ENCODE measurements at regions not wholly inside any gene's neighbourhood (a gene's known extent, or its start where the extent isn't known, plus 50 kb on each side); places are given as distances from the start of the nearest gene placed in this dataset.

DNA sequence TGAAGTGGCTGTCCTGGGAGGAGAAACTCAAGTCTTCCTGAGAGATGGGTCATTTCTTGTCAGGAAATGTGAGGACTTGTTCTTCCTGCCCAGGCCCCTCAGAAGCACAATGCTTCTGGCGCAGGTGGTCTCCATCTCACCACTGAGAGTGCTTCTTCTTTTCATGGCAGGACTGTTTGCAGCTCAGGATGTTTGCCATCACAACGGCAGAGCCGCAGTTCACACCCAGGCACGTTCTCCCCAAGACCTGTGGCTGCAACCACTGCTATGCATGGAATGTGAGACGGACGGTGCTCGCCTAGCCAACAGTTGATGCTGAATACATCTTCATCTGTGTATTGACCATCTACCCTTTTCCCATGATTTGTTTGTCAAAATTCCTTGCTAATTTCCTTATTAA is 216.3 kb downstream of the GADD45G start:
- Histone ChIP-seq H3K4me3 (ENCODE audit: insufficient read depth, low read length, poor library complexity, severe bottlenecking) (no peak overlapping the region), H4K20me1 (ENCODE audit: low read depth, low read length) (no peaks in the 10 kb centered on the region), H3K27me3 (ENCODE audit: low read length) (no peaks in the 10 kb centered on the region), H3K9me3 (ENCODE audit: insufficient read depth, low read length) (no peaks in the 10 kb centered on the region), H3K9me2 (replicated peaks; ENCODE audit: insufficient read depth, low read length) (no peaks in the 10 kb centered on the region), H2AFZ (ENCODE audit: low read depth, low read length, severe bottlenecking) (no peak overlapping the region), H3K9ac (ENCODE audit: low read length) (no peak overlapping the region), H3K79me2 (ENCODE audit: insufficient read depth, low read length) (no peaks in the 10 kb centered on the region), H3F3A (ENCODE audit: insufficient read depth) (no peaks in the 10 kb centered on the region), H3K27ac (ENCODE audit: low read depth, low read length) (no peak overlapping the region), H3K4me2 (ENCODE audit: low read depth, low read length, poor library complexity, severe bottlenecking) (no peak overlapping the region), H3K36me3 (ENCODE audit: low read length) (no peaks in the 10 kb centered on the region)
- TF ChIP-seq, protein P1, sequence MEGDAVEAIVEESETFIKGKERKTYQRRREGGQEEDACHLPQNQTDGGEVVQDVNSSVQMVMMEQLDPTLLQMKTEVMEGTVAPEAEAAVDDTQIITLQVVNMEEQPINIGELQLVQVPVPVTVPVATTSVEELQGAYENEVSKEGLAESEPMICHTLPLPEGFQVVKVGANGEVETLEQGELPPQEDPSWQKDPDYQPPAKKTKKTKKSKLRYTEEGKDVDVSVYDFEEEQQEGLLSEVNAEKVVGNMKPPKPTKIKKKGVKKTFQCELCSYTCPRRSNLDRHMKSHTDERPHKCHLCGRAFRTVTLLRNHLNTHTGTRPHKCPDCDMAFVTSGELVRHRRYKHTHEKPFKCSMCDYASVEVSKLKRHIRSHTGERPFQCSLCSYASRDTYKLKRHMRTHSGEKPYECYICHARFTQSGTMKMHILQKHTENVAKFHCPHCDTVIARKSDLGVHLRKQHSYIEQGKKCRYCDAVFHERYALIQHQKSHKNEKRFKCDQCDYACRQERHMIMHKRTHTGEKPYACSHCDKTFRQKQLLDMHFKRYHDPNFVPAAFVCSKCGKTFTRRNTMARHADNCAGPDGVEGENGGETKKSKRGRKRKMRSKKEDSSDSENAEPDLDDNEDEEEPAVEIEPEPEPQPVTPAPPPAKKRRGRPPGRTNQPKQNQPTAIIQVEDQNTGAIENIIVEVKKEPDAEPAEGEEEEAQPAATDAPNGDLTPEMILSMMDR (IDR thresholded peaks at IDR 0.05; ENCODE audit: insufficient read depth, low read length, poor library complexity, severe bottlenecking), result no peak
- TF ChIP-seq EZH2phosphoT487 (conservative IDR thresholded peaks at IDR 0.05; ENCODE audit: low read length), result no peak

DNA sequence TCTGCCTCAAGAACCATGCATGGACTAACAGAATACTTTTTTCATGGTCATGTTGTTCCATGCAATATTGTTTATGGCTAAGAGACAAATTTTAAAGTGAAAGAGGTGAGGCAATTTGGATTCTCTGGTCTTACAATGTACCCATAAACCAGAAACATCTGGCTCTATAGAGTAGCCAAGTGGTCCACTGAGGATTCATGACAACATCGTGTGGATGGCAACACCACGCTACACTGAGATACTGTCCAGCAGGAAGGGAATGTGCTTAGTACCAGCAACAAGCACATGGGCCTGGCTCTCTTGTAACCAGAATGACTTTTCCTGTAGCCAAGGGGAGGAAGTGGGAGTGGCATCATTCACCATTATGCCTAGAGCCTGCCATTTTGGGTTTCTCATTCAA is 218.2 kb downstream of the GADD45G start:
- Histone ChIP-seq H3K4me2 (ENCODE audit: low read depth, low read length, poor library complexity, severe bottlenecking) (no peak overlapping the region), H3F3A (ENCODE audit: insufficient read depth) (no peaks in the 10 kb centered on the region), H3K9me3 (ENCODE audit: insufficient read depth, low read length) (no peaks in the 10 kb centered on the region), H3K4me3 (ENCODE audit: insufficient read depth, low read length, poor library complexity, severe bottlenecking) (no peak overlapping the region), H3K27me3 (ENCODE audit: low read length) (no peaks in the 10 kb centered on the region), H3K9me2 (replicated peaks; ENCODE audit: insufficient read depth, low read length) (no peaks in the 10 kb centered on the region), H2AFZ (ENCODE audit: low read depth, low read length, severe bottlenecking) (no peak overlapping the region), H3K79me2 (ENCODE audit: insufficient read depth, low read length) (no peaks in the 10 kb centered on the region), H4K20me1 (ENCODE audit: low read depth, low read length) (no peaks in the 10 kb centered on the region), H3K36me3 (ENCODE audit: low read length) (no peaks in the 10 kb centered on the region), H3K9ac (ENCODE audit: low read length) (no peak overlapping the region), H3K27ac (ENCODE audit: low read depth, low read length) (no peak overlapping the region)
- TF ChIP-seq, protein P1 (IDR thresholded peaks at IDR 0.05; ENCODE audit: insufficient read depth, low read length, poor library complexity, severe bottlenecking), result no peak
- no peak for TF ChIP-seq EZH2phosphoT487 (conservative IDR thresholded peaks at IDR 0.05; ENCODE audit: low read length)

DNA sequence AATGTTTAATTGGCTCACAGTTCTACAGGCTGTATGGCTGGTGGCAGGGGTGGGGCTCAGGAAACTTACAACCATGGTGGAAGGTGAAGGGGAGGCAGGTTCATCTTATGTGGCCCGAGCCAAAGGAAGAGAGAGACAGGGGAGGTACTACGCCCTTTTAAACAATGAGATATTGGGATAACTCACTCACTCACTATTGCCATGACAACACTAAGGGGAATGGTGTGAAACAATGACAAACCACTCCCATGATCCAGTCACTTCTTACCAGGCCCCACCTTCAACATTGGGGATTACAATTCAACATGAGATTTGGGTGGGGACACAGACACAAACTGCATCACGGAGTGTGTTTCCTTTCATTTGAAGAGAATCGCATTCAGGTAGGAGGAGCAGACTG is 220.9 kb downstream of the GADD45G start:
- no peak overlapping the region for H2AFZ ChIP-seq (ENCODE audit: low read depth, low read length, severe bottlenecking)
- no peaks in the 10 kb centered on the region for H3K36me3 ChIP-seq (ENCODE audit: low read length)
- H4K20me1 ChIP-seq (ENCODE audit: low read depth, low read length), result no peaks in the 10 kb centered on the region
- no peak for TF ChIP-seq EZH2phosphoT487 (conservative IDR thresholded peaks at IDR 0.05; ENCODE audit: low read length)
- TF ChIP-seq, protein P1 (IDR thresholded peaks at IDR 0.05; ENCODE audit: insufficient read depth, low read length, poor library complexity, severe bottlenecking), result no peak
- no peaks in the 10 kb centered on the region for H3K27me3 ChIP-seq (ENCODE audit: low read length)
- no peak overlapping the region for H3K9ac ChIP-seq (ENCODE audit: low read length)
- no peaks in the 10 kb centered on the region for H3K79me2 ChIP-seq (ENCODE audit: insufficient read depth, low read length)
- no peak overlapping the region for H3K27ac ChIP-seq (ENCODE audit: low read depth, low read length)
- H3K9me2 ChIP-seq (replicated peaks; ENCODE audit: insufficient read depth, low read length), result no peaks in the 10 kb centered on the region
- H3K4me3 ChIP-seq (ENCODE audit: insufficient read depth, low read length, poor library complexity, severe bottlenecking), result no peak overlapping the region
- no peaks in the 10 kb centered on the region for H3K9me3 ChIP-seq (ENCODE audit: insufficient read depth, low read length)
- H3K4me2 ChIP-seq (ENCODE audit: low read depth, low read length, poor library complexity, severe bottlenecking), result no peak overlapping the region
- no peaks in the 10 kb centered on the region for H3F3A ChIP-seq (ENCODE audit: insufficient read depth)

All from SU-DHL-6 (cell line).